ENCODE measurements at regions not wholly inside any gene's neighbourhood (a gene's known extent, or its start where the extent isn't known, plus 50 kb on each side); places are given as distances from the start of the nearest gene placed in this dataset.

GRCh38 chr1:73811798-73812197, 386.2 kb downstream of the LRRIQ3 start:
- no peak for TF ChIP-seq ZNF70 (CRISPR knock-in tag; IDR thresholded peaks at IDR 0.05)
- no peak for TF ChIP-seq PATZ1 (CRISPR knock-in tag; IDR thresholded peaks at IDR 0.05; ENCODE audit: borderline replicate concordance)
- TF ChIP-seq ISL1 (CRISPR knock-in tag; IDR thresholded peaks at IDR 0.05), result no peak
- no peak for TF ChIP-seq ARNTL (CRISPR knock-in tag; IDR thresholded peaks at IDR 0.05; ENCODE audit: borderline replicate concordance, low read depth)
- TF ChIP-seq SNAI2 (CRISPR knock-in tag; IDR thresholded peaks at IDR 0.05), result no peak
- no peak for TF ChIP-seq CREB5 (CRISPR knock-in tag; IDR thresholded peaks at IDR 0.05; ENCODE audit: low read depth)
- TF ChIP-seq TCF4 (CRISPR knock-in tag; IDR thresholded peaks at IDR 0.05; ENCODE audit: borderline replicate concordance), result no peak
- TF ChIP-seq ZFP3 (CRISPR knock-in tag; IDR thresholded peaks at IDR 0.05), result no peak
- no peak for TF ChIP-seq ZNF8 (CRISPR knock-in tag; IDR thresholded peaks at IDR 0.05)
- no peak for TF ChIP-seq TOX (CRISPR knock-in tag; IDR thresholded peaks at IDR 0.05; ENCODE audit: borderline replicate concordance)
